HepG2 (cell line): ENCODE measurements at regions not wholly inside any gene's neighbourhood (a gene's known extent, or its start where the extent isn't known, plus 50 kb on each side); places are given as distances from the start of the nearest gene placed in this dataset.

Source experiments
- CBX5 ChIP-seq: sonication (generic); formaldehyde crosslinking; IDR thresholded peaks from 2 replicates; pipeline ENCODE4 v1.4.0; 2020; ENCODE audit warnings: missing genetic modification reagents, borderline replicate concordance
- ESRRA ChIP-seq: sonication (generic); formaldehyde crosslinking; IDR thresholded peaks from 2 replicates; pipeline ENCODE4 v1.5.1; 2020; ENCODE audit warnings: mild to moderate bottlenecking, low read depth, missing genetic modification reagents
- FOXM1 ChIP-seq: sonication (generic); formaldehyde crosslinking; IDR thresholded peaks from 2 replicates; pipeline ENCODE4 v1.5.0; 2020; ENCODE audit warnings: missing genetic modification reagents
- HDAC2 ChIP-seq: sonication (generic); formaldehyde crosslinking; IDR thresholded peaks from 2 replicates; pipeline ENCODE4 v1.4.0; 2020; ENCODE audit warnings: missing genetic modification reagents
- POLR2A ChIP-seq, 2 experiments: IDR thresholded peaks; 2 replicates each; pipeline ENCODE4 v1.6.1; 2011; ENCODE audit warnings: low read depth in 2 of 2, low read length in 2 of 2, mild to moderate bottlenecking in 1 of 2, moderate library complexity in 1 of 2; ENCODE audit not compliant: insufficient read depth in 1 of 2
- SCMH1 ChIP-seq: sonication (generic); formaldehyde crosslinking; IDR thresholded peaks from 2 replicates; pipeline ENCODE4 v1.9.0; 2021; ENCODE audit warnings: missing genetic modification reagents, mild to moderate bottlenecking, borderline replicate concordance
- SRSF1 ChIP-seq: fragments of 200-400 bp; formaldehyde crosslinking; optimal IDR thresholded peaks from 2 replicates; pipeline ENCODE3; 2017; ENCODE audit warnings: mild to moderate bottlenecking, low read depth, low read length, moderate library complexity
- ZNF501 ChIP-seq: sonication (generic); formaldehyde crosslinking; IDR thresholded peaks from 2 replicates; pipeline ENCODE4 v1.5.1; 2020; ENCODE audit warnings: mild to moderate bottlenecking, moderate library complexity, missing genetic modification reagents
- ZNF614 ChIP-seq: IDR thresholded peaks from 2 replicates; pipeline ENCODE4 v1.6.1; 2018; ENCODE audit warnings: missing biosample characterization, missing genetic modification reagents, inconsistent platforms, borderline replicate concordance
- TF ChIP-seq, protein P1 (sequence below): sonication (generic); formaldehyde crosslinking; IDR thresholded peaks from 2 replicates; pipeline ENCODE4 v1.8.0; 2022; ENCODE audit warnings: missing genetic modification reagents, mild to moderate bottlenecking, moderate library complexity, borderline replicate concordance
- TF ChIP-seq, protein P2 (sequence below): sonication (generic); formaldehyde crosslinking; IDR thresholded peaks from 2 replicates; pipeline ENCODE4 v1.4.0; 2020; ENCODE audit warnings: missing genetic modification reagents

DNA sequence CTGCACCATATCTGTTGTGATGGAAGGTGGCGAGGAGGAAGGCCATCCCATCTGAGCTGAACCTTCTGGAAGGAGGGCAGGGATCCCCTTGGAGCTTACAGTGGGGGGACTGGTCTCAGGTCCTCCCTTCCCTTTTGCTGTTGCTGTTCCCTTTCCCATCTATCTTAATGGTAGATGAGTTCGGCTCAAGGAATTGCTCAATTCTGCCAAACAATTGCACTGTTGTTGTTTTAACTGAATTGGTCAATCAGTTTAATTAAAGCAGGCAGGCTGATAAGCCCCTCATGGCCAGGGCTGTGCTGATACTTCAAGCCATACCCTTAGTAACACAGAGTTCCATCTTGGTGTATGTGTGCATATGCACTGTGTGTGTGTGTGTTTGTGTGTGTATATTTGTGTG lies 220.4 kb upstream of the FOXF1 start:
- no peak for TF ChIP-seq ZNF614 (CRISPR knock-in tag)
- no peak for TF ChIP-seq POLR2A (IDR thresholded peaks at IDR 0.05; ENCODE audit: insufficient read depth in 1 of 2, low read depth in 2 of 2, low read length in 2 of 2)
- TF ChIP-seq, protein P1, sequence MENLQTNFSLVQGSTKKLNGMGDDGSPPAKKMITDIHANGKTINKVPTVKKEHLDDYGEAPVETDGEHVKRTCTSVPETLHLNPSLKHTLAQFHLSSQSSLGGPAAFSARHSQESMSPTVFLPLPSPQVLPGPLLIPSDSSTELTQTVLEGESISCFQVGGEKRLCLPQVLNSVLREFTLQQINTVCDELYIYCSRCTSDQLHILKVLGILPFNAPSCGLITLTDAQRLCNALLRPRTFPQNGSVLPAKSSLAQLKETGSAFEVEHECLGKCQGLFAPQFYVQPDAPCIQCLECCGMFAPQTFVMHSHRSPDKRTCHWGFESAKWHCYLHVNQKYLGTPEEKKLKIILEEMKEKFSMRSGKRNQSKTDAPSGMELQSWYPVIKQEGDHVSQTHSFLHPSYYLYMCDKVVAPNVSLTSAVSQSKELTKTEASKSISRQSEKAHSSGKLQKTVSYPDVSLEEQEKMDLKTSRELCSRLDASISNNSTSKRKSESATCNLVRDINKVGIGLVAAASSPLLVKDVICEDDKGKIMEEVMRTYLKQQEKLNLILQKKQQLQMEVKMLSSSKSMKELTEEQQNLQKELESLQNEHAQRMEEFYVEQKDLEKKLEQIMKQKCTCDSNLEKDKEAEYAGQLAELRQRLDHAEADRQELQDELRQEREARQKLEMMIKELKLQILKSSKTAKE (CRISPR knock-in tag): no peak
- no peak for TF ChIP-seq ZNF501 (CRISPR knock-in tag)
- TF ChIP-seq ESRRA: no peak
- TF ChIP-seq FOXM1: no peak
- no peak for TF ChIP-seq HDAC2 (CRISPR knock-in tag)
- TF ChIP-seq SRSF1: no peak
- TF ChIP-seq SCMH1: no peak
- TF ChIP-seq, protein P2, sequence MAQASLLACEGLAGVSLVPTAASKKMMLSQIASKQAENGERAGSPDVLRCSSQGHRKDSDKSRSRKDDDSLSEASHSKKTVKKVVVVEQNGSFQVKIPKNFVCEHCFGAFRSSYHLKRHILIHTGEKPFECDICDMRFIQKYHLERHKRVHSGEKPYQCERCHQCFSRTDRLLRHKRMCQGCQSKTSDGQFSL (CRISPR knock-in tag): no peak
- no peak for TF ChIP-seq CBX5
